ENCODE measurements at regions not wholly inside any gene's neighbourhood (a gene's known extent, or its start where the extent isn't known, plus 50 kb on each side); places are given as distances from the start of the nearest gene placed in this dataset.

- DNase-seq = no peak
- intact Hi-C loops (cut with micrococcal nuclease; ENCODE audit: unreplicated experiment) = no loop called here
- Mint-ChIP-seq H3K4me1 (ENCODE audit: low read depth, unreplicated experiment) (no peaks in the 10 kb centered on the region), H3K27me3 (ENCODE audit: insufficient read depth, unreplicated experiment) (peaks cover 5% of the 10 kb centered on the region), H3K27ac (ENCODE audit: unreplicated experiment) (no peak overlapping the region), H3K4me3 (ENCODE audit: unreplicated experiment) (no peak overlapping the region), H3K36me3 (ENCODE audit: insufficient read depth, unreplicated experiment) (no peaks in the 10 kb centered on the region), H3K9me3 (ENCODE audit: unreplicated experiment) (no peaks in the 10 kb centered on the region)
- Histone ChIP-seq H3K4me1 (no peaks in the 10 kb centered on the region), H3K36me3 (ENCODE audit: control insufficient read depth, insufficient read depth, low read length) (no peaks in the 10 kb centered on the region), H3K9me3 (no peaks in the 10 kb centered on the region), H3K27me3 (replicated peaks; ENCODE audit: control insufficient read depth, insufficient read depth, low read length) (no peaks in the 10 kb centered on the region), H3K4me3 (ENCODE audit: low read depth, low read length) (no peak overlapping the region)
- ChIA-PET POLR2A (no interaction called here), CTCF (no interaction called here)
- BruUV-seq (replicated peaks) = no TSS peak
- no peak for TF ChIP-seq CTCF (IDR thresholded peaks at IDR 0.05; ENCODE audit: insufficient read depth in 1 of 2, low read depth in 1 of 2, low read length in 1 of 2, severe bottlenecking in 1 of 2, unreplicated experiment in 1 of 2)
These were observed 419.9 kb downstream of the DSC3 start for GRCh38 chr18:30622635-30623034.

- intact Hi-C loops (cut with micrococcal nuclease; ENCODE audit: unreplicated experiment) = no loop called here
- H3K27me3 ChIP-seq (replicated peaks; ENCODE audit: control insufficient read depth, insufficient read depth, low read length) = no peaks in the 10 kb centered on the region
These were observed 420.4 kb downstream of the DSC3 start for GRCh38 chr18:30622104-30622503.

GRCh38 chr18:30618567-30618966 is 424.0 kb downstream of the DSC3 start:
- H3K36me3 Mint-ChIP-seq (ENCODE audit: insufficient read depth, unreplicated experiment) = no peaks in the 10 kb centered on the region
- H3K27ac Mint-ChIP-seq (ENCODE audit: unreplicated experiment) = no peak overlapping the region
- ChIA-PET CTCF (no interaction called here), POLR2A (no interaction called here)
- H3K4me3 Mint-ChIP-seq (ENCODE audit: unreplicated experiment) = no peak overlapping the region
- no peak for DNase-seq
- peaks cover 5% of the 10 kb centered on the region for H3K27me3 Mint-ChIP-seq (ENCODE audit: insufficient read depth, unreplicated experiment)
- intact Hi-C loops (cut with micrococcal nuclease; ENCODE audit: unreplicated experiment) = no loop called here
- no TSS peak for BruUV-seq (replicated peaks)
- no peaks in the 10 kb centered on the region for H3K9me3 Mint-ChIP-seq (ENCODE audit: unreplicated experiment)
- H3K27me3 ChIP-seq (replicated peaks; ENCODE audit: control insufficient read depth, insufficient read depth, low read length) = no peaks in the 10 kb centered on the region
- no peak for TF ChIP-seq CTCF (IDR thresholded peaks at IDR 0.05; ENCODE audit: insufficient read depth in 1 of 2, low read depth in 1 of 2, low read length in 1 of 2, severe bottlenecking in 1 of 2, unreplicated experiment in 1 of 2)
- no peaks in the 10 kb centered on the region for H3K36me3 ChIP-seq (ENCODE audit: control insufficient read depth, insufficient read depth, low read length)
- H3K9me3 ChIP-seq = no peaks in the 10 kb centered on the region
- H3K4me1 ChIP-seq = no peaks in the 10 kb centered on the region
- no peak overlapping the region for H3K4me3 ChIP-seq (ENCODE audit: low read depth, low read length)
- no peaks in the 10 kb centered on the region for H3K4me1 Mint-ChIP-seq (ENCODE audit: low read depth, unreplicated experiment)

More at GRCh38 chr18:30622104-30622503, 420.4 kb downstream of the DSC3 start:
- no peak for DNase-seq
- BruUV-seq (replicated peaks) = no TSS peak
- Mint-ChIP-seq H3K9me3 (ENCODE audit: unreplicated experiment) (no peaks in the 10 kb centered on the region), H3K27ac (ENCODE audit: unreplicated experiment) (no peak overlapping the region), H3K36me3 (ENCODE audit: insufficient read depth, unreplicated experiment) (no peaks in the 10 kb centered on the region), H3K4me1 (ENCODE audit: low read depth, unreplicated experiment) (no peaks in the 10 kb centered on the region), H3K27me3 (ENCODE audit: insufficient read depth, unreplicated experiment) (peaks cover 5% of the 10 kb centered on the region), H3K4me3 (ENCODE audit: unreplicated experiment) (no peak overlapping the region)
- Histone ChIP-seq H3K4me1 (no peaks in the 10 kb centered on the region), H3K9me3 (no peaks in the 10 kb centered on the region), H3K36me3 (ENCODE audit: control insufficient read depth, insufficient read depth, low read length) (no peaks in the 10 kb centered on the region), H3K4me3 (ENCODE audit: low read depth, low read length) (no peak overlapping the region)
- no peak for TF ChIP-seq CTCF (IDR thresholded peaks at IDR 0.05; ENCODE audit: insufficient read depth in 1 of 2, low read depth in 1 of 2, low read length in 1 of 2, severe bottlenecking in 1 of 2, unreplicated experiment in 1 of 2)
- ChIA-PET POLR2A (no interaction called here), CTCF (no interaction called here)
